ENCODE measurements at regions not wholly inside any gene's neighbourhood (a gene's known extent, or its start where the extent isn't known, plus 50 kb on each side); places are given as distances from the start of the nearest gene placed in this dataset.

DNA sequence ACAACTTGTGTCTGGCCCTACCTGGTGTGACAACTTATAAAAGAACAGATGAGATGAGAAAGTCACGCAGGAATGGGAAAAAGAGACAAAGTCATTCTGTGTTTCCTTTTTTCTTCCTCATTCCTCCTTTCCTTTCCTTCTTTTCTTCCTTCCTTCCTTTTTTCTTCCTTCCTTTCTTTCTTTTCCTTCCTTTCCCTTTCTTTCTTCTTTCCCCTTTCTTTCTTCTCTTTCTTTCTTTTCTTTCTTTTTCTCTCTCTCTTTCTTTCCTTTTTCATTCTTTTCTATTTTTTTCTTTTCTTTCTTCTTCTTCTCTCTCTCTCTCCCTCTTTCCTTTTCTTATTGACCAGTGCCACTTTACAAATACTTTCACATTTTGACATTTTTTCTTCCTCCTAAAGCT, 239.7 kb downstream of the ATG4C start:
- Histone ChIP-seq H3K27me3 (ENCODE audit: insufficient read depth, low read length) (peaks cover 4% of the 10 kb centered on the region; the same call in 1 of the 2 replicates), H3K79me2 (ENCODE audit: insufficient read depth, low read length) (no peaks in the 10 kb centered on the region), H3K9me2 (ENCODE audit: insufficient read depth) (no peaks in the 10 kb centered on the region), H3K9ac (ENCODE audit: low read length) (no peak overlapping the region), H4K20me1 (ENCODE audit: insufficient read depth) (no peaks in the 10 kb centered on the region), H3K36me3 (ENCODE audit: control insufficient read depth in 1 of 2, insufficient read depth in 2 of 2, low read length in 2 of 2) (no peaks in the 10 kb centered on the region), H3K4me3 (replicated peaks in 1 of 2; ENCODE audit: low read depth in 1 of 2, low read length in 2 of 2) (no peak overlapping the region), H3K27ac (ENCODE audit: low read depth, low read length) (no peak overlapping the region), H3K9me3 (ENCODE audit: control insufficient read depth in 1 of 2, insufficient read depth in 1 of 2, low read depth in 1 of 2, low read length in 2 of 2) (no peaks in the 10 kb centered on the region), H3K4me1 (ENCODE audit: control insufficient read depth in 1 of 2, insufficient read depth in 2 of 2, low read length in 2 of 2) (no peaks in the 10 kb centered on the region), H2AFZ (ENCODE audit: low read depth, low read length, poor library complexity, severe bottlenecking) (no peak overlapping the region), H3K4me2 (ENCODE audit: low read length) (no peak overlapping the region)
- CTCF ChIA-PET: no interaction called here
- ATAC-seq (no peak), DNase-seq (ENCODE audit: low read depth, low spot score) (no peak)
- TF ChIP-seq, protein P1, sequence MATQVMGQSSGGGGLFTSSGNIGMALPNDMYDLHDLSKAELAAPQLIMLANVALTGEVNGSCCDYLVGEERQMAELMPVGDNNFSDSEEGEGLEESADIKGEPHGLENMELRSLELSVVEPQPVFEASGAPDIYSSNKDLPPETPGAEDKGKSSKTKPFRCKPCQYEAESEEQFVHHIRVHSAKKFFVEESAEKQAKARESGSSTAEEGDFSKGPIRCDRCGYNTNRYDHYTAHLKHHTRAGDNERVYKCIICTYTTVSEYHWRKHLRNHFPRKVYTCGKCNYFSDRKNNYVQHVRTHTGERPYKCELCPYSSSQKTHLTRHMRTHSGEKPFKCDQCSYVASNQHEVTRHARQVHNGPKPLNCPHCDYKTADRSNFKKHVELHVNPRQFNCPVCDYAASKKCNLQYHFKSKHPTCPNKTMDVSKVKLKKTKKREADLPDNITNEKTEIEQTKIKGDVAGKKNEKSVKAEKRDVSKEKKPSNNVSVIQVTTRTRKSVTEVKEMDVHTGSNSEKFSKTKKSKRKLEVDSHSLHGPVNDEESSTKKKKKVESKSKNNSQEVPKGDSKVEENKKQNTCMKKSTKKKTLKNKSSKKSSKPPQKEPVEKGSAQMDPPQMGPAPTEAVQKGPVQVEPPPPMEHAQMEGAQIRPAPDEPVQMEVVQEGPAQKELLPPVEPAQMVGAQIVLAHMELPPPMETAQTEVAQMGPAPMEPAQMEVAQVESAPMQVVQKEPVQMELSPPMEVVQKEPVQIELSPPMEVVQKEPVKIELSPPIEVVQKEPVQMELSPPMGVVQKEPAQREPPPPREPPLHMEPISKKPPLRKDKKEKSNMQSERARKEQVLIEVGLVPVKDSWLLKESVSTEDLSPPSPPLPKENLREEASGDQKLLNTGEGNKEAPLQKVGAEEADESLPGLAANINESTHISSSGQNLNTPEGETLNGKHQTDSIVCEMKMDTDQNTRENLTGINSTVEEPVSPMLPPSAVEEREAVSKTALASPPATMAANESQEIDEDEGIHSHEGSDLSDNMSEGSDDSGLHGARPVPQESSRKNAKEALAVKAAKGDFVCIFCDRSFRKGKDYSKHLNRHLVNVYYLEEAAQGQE (IDR thresholded peaks at IDR 0.05; ENCODE audit: low read depth): no peak
- TF ChIP-seq SP1 (IDR thresholded peaks at IDR 0.05; ENCODE audit: low read depth) (no peak), CBX3 (IDR thresholded peaks at IDR 0.05; ENCODE audit: low read depth) (no peak), RAD21 (IDR thresholded peaks at IDR 0.05; ENCODE audit: low read depth) (no peak), YY1 (IDR thresholded peaks at IDR 0.05; ENCODE audit: extremely low read depth, insufficient replicate concordance, low read depth, low read length) (no peak), TCF7L2 (IDR thresholded peaks at IDR 0.05; ENCODE audit: borderline replicate concordance, extremely low read depth, insufficient read depth, insufficient read length) (no peak), EZH2 (IDR thresholded peaks at IDR 0.05) (no peak), FOSL1 (IDR thresholded peaks at IDR 0.05; ENCODE audit: low read depth) (no peak), EGR1 (IDR thresholded peaks at IDR 0.05; ENCODE audit: low read depth) (no peak), SRF (IDR thresholded peaks at IDR 0.05; ENCODE audit: low read depth) (no peak)
- TF ChIP-seq, protein P2, sequence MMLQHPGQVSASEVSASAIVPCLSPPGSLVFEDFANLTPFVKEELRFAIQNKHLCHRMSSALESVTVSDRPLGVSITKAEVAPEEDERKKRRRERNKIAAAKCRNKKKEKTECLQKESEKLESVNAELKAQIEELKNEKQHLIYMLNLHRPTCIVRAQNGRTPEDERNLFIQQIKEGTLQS (IDR thresholded peaks at IDR 0.05): no peak
- TF ChIP-seq, protein P3, sequence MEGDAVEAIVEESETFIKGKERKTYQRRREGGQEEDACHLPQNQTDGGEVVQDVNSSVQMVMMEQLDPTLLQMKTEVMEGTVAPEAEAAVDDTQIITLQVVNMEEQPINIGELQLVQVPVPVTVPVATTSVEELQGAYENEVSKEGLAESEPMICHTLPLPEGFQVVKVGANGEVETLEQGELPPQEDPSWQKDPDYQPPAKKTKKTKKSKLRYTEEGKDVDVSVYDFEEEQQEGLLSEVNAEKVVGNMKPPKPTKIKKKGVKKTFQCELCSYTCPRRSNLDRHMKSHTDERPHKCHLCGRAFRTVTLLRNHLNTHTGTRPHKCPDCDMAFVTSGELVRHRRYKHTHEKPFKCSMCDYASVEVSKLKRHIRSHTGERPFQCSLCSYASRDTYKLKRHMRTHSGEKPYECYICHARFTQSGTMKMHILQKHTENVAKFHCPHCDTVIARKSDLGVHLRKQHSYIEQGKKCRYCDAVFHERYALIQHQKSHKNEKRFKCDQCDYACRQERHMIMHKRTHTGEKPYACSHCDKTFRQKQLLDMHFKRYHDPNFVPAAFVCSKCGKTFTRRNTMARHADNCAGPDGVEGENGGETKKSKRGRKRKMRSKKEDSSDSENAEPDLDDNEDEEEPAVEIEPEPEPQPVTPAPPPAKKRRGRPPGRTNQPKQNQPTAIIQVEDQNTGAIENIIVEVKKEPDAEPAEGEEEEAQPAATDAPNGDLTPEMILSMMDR (IDR thresholded peaks at IDR 0.05 in 2 of 3, conservative IDR thresholded peaks at IDR 0.05 in 1 of 3; ENCODE audit: borderline replicate concordance in 1 of 3, insufficient read depth in 1 of 3, low read depth in 2 of 3, low read length in 2 of 3): no peak
- TF ChIP-seq, protein P4, sequence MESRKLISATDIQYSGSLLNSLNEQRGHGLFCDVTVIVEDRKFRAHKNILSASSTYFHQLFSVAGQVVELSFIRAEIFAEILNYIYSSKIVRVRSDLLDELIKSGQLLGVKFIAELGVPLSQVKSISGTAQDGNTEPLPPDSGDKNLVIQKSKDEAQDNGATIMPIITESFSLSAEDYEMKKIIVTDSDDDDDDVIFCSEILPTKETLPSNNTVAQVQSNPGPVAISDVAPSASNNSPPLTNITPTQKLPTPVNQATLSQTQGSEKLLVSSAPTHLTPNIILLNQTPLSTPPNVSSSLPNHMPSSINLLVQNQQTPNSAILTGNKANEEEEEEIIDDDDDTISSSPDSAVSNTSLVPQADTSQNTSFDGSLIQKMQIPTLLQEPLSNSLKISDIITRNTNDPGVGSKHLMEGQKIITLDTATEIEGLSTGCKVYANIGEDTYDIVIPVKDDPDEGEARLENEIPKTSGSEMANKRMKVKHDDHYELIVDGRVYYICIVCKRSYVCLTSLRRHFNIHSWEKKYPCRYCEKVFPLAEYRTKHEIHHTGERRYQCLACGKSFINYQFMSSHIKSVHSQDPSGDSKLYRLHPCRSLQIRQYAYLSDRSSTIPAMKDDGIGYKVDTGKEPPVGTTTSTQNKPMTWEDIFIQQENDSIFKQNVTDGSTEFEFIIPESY (IDR thresholded peaks at IDR 0.05; ENCODE audit: extremely low read depth, insufficient replicate concordance, low read length): no peak
- RAD21 ChIA-PET (ENCODE audit: low non-redundant PET in 1 of 2, low total read pairs in 2 of 2, uncharacterized antibody in 2 of 2, unreplicated experiment in 2 of 2): no interaction called here
- POLR2A ChIA-PET: no interaction called here
- intact Hi-C loops (cut with micrococcal nuclease): no loop called here
- no TSS peak for BruUV-seq (replicated peaks)
